SW 1271 (cell line): ENCODE measurements at regions not wholly inside any gene's neighbourhood (a gene's known extent, or its start where the extent isn't known, plus 50 kb on each side); places are given as distances from the start of the nearest gene placed in this dataset.

Experiments used
- DNase-seq, 2 experiments: peaks; one replicate each; lab custom pipeline; 2025; lab: John Stamatoyannopoulos, UW

DNA sequence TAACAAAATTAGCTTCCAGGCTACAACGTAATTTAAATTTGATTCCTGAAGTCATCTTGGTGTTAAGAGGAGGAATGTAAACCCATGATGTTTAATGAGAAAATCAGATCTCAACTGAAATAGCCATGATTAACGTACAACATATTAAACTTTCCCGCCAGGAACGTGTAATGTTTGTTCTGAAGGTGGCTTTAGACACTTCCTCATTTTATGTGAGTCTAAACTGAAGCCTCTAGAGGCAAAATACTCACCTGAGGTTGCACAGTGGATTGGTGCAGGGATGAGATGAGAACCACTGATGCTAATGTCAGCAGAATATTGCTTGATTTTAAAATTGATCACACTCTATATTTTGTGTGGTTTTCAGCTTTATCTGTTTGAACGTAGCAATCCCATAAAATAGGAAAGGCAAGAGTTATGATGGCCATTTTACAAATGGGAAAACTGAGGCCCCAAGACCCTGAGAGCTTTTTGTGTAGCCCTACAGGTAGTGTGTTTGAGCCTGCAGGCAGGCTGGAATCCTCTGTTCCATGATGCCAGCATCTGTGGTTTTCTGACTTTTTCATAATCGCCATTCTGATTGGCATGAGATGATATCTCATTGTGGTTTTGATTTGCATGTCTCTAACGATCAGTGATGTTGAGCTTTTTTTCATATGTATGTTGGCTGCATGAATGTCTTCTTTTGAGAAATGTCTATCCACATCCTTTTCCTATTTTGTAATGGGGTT, 243.7 kb upstream of the BMPER start:
- no peak for DNase-seq

- no peak for DNase-seq
Observed at GRCh38 chr7:33666531-33666930, 238.8 kb upstream of the BMPER start.

DNA sequence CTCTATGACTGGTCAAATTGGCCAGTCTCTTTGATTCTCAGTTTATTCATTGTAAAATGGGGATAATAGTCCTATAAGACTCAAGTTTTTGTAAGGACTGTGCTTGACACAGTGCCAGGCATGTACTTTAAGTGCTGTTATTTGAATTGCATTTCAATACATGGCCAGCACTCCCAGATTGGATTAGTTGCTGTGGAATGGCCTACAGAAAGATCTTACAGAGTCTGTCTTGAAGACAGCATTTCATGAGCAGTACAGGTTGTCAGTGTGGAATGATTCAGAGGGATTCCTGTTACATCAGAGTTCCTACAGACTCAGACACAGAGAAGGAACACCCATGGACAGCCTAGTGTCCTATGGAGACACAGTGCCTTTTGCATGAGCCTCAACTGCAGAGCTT, 238.1 kb upstream of the BMPER start:
- DNase-seq, result no peak

- no peak for DNase-seq
Observed at GRCh38 chr7:33669251-33669670, 236.1 kb upstream of the BMPER start.

DNA sequence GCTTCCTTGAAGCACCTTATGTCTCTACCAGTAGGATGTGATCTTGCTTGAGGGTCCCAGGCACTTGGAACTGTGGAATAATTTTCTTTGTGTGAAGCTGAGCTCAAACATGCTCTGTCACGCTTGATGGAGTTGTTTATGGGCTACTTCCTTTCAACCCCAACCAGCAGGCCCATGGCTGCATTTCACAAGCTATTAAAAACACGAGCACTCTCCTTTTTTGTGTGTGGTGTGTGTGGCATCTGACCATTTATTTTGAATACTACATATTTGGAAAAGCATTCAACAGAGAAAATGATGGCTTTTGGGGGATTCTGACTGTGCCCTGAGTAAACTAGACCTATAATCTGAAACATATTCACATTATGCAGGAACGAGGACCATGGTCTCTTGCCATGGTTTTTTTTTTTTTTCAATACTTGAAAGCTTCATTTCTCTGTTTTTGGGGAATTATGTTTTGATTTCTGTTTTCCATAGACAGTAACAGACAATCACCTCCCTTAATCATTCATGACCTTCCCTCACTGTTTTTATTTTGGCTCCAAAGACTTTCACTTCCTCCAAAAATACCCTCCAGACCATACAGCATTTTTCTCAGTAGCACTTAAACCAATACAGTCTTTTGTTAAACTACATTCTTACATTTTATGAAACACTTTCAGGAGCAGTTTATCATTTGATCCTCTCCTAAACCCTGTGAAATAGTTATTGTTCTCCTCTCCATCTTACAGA, 233.6 kb upstream of the BMPER start:
- DNase-seq, result no peak

DNA sequence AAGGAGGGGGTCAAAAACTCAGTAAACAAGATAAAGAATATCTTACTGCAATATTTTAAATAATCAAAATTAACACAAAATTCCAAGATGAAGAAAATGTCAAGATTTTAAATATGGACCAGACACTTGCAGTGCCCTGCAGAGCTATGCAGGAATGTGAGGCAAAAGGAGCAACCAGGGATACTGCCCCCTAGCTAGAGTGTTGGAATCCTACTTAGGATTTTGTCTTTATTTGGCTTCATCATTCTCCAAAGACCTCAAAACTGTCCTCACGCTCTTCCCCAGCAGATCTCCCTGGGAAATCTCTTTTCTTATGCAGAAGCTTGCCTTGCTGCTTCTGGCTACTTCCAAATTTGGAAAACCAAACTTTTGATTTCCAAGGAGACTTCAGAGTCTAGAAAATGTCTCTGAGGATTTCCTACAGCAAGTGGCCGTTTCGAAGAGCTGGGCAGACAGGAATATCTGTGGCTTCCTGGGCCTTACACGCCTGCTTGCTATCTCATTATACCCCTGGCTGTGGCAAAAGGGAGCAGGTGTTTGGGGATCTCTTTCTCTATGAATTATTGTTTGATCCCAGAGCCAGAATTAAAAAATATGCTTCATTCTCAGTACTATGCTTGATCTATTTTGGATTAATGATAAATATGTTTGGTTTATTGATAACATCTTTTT, 232.2 kb upstream of the BMPER start:
- DNase-seq, result no peak

- DNase-seq, result no peak
Observed at GRCh38 chr7:33674804-33675411, 230.4 kb upstream of the BMPER start.

DNA sequence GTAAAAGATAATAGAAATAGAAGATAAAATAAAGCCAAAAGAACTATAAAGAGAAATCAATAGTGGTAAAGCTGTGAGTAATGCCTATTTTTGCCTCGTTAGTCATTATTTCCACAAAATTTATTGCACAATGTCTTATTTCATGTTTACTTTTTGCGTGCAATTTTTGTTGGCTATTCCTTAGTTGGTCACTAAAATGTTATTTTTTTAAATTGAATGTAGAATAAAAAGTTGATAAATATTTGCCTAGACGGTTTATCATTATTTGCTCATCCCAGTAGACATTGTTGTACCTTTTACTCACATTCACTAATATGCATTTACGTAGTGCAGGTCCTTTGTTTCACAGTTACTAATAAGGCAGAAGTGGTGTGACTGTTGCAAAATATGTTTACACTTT, 227.8 kb upstream of the BMPER start:
- no peak for DNase-seq

GRCh38 chr7:33678569-33679335, 226.6 kb upstream of the BMPER start:
- DNase-seq, result no peak

GRCh38 chr7:33680682-33681081, 224.7 kb upstream of the BMPER start:
- no peak for DNase-seq

GRCh38 chr7:33685503-33685902, 219.8 kb upstream of the BMPER start:
- DNase-seq, result no peak

GRCh38 chr7:33685981-33686683, 219.2 kb upstream of the BMPER start:
- DNase-seq, result no peak

DNA sequence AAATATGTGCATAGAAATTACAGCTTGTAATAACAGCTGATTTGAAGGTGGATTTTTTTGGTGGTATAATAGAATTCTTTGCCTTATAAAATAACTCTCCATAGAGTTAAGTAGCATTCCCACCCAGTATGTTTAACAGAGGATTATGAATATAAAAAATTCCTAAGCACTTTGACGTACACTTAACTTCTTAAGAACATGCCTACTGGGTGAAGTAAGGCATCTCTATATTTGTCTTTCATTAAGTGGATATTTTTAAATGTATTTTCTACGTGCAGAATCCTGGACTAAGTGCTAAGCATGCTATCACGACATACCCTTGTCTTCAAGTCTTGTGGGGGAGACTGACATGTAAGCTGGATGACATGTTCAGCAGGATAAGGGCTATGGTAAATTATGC, 217.7 kb upstream of the BMPER start:
- no peak for DNase-seq

- no peak for DNase-seq
Observed at GRCh38 chr7:33691180-33691579, 214.2 kb upstream of the BMPER start.

GRCh38 chr7:33692956-33693355, 212.4 kb upstream of the BMPER start:
- no peak for DNase-seq

- no peak for DNase-seq
Observed at GRCh38 chr7:33694006-33694405, 211.3 kb upstream of the BMPER start.

- DNase-seq, result no peak
Observed at GRCh38 chr7:33697616-33698015, 207.7 kb upstream of the BMPER start.

GRCh38 chr7:33698041-33698440, 207.3 kb upstream of the BMPER start:
- DNase-seq, result no peak

- DNase-seq, result no peak
Observed at GRCh38 chr7:33698692-33699128, 206.6 kb upstream of the BMPER start.

DNA sequence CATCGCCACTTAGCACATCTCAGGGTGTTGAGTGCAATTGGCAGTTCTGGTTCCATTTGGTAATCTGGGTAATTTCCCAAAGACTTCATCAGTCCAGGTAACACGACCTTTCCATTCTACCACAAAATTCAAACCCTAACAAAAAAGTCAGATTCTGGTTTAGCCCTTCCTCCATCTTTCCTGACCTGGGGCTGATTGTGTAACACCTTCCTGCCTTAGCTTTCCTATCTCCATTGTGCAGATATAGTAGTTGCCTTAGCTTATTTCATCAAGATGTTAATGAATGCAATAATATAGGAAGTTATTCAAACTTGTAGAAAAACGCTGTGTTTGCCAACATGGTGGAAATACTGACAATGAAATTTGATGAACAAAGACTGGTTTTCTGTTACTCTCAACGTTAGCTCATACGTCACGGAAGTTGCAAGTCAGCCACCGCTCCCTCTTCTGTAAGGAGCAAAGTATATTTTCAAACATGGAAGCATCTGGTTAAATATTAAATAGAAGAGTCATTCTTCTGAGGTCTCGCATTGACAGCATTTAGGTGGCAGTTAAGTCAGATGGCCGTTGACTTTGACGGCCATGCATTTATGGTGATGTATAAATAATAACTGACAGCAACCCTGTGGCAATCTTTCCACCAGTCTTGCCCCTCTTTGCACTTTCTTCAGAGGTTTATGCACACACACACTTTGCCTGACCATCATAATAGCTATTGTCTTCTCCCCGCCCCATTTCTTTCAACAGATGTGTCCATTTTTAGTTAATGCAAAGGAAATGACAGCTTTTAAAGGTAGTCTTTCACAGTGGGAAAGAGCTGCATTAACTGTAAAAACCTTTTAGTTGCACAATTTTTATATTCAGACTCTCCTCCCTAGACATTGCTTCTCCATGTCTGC, 205.1 kb upstream of the BMPER start:
- DNase-seq, result no peak
